ENCODE measurements at regions not wholly inside any gene's neighbourhood (a gene's known extent, or its start where the extent isn't known, plus 50 kb on each side); places are given as distances from the start of the nearest gene placed in this dataset.

DNA sequence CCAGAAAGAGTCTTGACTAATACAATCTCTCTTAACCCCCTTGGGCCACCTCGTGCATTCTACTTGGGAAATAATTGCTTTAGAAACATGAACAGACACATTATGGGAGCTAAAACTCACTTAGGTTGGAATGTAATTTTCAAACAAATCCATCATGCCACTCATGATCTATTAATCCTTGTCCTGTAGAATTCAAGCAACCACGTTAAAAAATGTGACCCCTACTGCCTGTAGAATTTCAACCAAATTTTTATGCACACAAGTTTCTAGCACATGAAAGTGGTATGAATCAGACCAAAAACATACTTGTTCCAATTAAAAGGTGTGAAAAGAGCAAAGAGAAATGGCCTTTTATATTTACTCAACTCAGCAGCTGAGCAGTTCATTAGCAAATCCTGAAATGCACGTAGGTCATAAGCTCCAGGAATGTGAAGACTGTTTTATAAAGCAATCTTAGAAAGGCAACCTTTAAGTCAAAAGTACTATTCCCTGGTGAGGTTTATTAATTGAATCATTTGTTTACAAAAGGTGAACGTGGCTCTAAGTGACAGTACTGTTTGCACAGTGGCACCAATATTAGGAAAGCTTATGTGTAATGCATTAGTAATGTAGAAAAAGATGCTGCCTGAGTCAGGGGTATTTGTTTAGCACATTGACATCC is 459.4 kb upstream of the UBE2E3 start:
- TF ChIP-seq TAF1 (IDR thresholded peaks at IDR 0.05; ENCODE audit: borderline replicate concordance, insufficient read depth, low read length) (no peak), POLR2AphosphoS5 (IDR thresholded peaks at IDR 0.05; ENCODE audit: low read depth, low read length) (no peak), REST (IDR thresholded peaks at IDR 0.05; ENCODE audit: insufficient read depth in 1 of 2, low read depth in 2 of 2, low read length in 2 of 2) (no peak), SIN3A (IDR thresholded peaks at IDR 0.05; ENCODE audit: borderline replicate concordance, insufficient read depth, low read length) (no peak)
